Muscle of leg (tissue), 3 donors: ENCODE measurements at regions not wholly inside any gene's neighbourhood (a gene's known extent, or its start where the extent isn't known, plus 50 kb on each side); places are given as distances from the start of the nearest gene placed in this dataset.

Source experiments
- DNase-seq: peaks from one replicate; pipeline ENCODE4 v3.0.0; 2013
- H3K27ac ChIP-seq: one replicate; pipeline ENCODE4 v1.5.1; 2013; ENCODE audit warnings: mild to moderate bottlenecking, low read length, control low read depth
- H3K27me3 ChIP-seq: one replicate; pipeline ENCODE4 v1.6.1; 2013; ENCODE audit warnings: low read length; ENCODE audit not compliant: control insufficient read depth, insufficient read depth
- H3K36me3 ChIP-seq: one replicate; pipeline ENCODE4 v1.6.1; 2013; ENCODE audit warnings: low read length; ENCODE audit not compliant: control insufficient read depth, insufficient read depth
- H3K4me1 ChIP-seq: one replicate; pipeline ENCODE4 v1.6.1; 2013; ENCODE audit warnings: low read length; ENCODE audit not compliant: control insufficient read depth, insufficient read depth
- H3K4me3 ChIP-seq: one replicate; pipeline ENCODE4 v1.5.1; 2013; ENCODE audit warnings: low read length, control low read depth
- H3K9me3 ChIP-seq: replicated peaks from 2 replicates; pipeline ENCODE4 v1.6.1; 2013; ENCODE audit warnings: low read depth, low read length; ENCODE audit not compliant: control insufficient read depth
- WGBS: methylation state at CpG from one replicate; pipeline ENCODE4 v1.1.5; 2013; ENCODE audit warnings: missing lambda C conversion rate; ENCODE audit not compliant: insufficient coverage; 5-methylcytosine and 5-hydroxymethylcytosine counted together

DNA sequence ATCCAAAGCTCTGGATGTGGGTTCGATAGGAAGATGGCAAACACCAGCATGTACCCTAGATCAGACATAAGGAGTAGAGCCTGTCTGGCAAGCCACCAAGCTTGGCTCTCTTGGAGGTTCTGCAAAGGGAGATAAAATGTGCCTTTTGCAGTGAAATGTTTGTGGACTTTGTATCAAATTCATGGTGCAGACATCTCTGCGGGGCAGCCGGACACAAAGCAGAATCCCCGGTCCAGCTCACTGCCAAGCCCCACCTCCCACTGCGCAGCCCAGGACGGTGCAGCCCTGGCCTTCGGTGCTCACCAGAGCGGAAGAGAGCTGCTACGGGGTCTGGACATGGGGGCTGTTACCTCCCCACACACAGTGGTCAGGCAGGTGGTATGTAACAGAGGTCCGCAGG lies 333.6 kb upstream of the JARID2 start:
- H3K4me1 ChIP-seq: peaks cover 2% of the 10 kb centered on the region
- no peak overlapping the region for H3K4me3 ChIP-seq
- no CpG with 5 or more reads among the region's 10 CpGs for WGBS
- no peak overlapping the region for H3K27ac ChIP-seq
- H3K27me3 ChIP-seq: no peaks in the 10 kb centered on the region
- no peaks in the 10 kb centered on the region for H3K36me3 ChIP-seq
- H3K9me3 ChIP-seq: no peaks in the 10 kb centered on the region
- no peak for DNase-seq

DNA sequence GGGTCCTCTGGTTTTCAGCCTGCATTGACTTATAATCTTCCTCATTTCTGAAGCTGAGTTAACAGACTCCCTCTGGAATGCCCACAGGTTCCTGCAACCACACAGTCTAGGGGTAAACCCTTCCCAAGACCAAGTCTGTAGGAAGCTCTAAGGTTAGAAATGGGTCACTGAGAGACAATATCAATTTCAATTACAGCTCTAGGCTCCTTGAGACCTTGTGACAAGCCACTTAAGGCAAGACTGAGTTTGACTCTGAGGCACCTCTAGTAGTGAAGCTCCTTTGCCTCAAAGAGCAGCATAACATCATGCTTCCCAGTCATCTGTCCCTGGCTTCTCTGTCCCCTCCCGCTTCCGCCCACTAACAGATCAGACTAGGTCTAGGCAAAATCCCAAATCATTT lies 333.2 kb upstream of the JARID2 start:
- DNase-seq: no peak

DNA sequence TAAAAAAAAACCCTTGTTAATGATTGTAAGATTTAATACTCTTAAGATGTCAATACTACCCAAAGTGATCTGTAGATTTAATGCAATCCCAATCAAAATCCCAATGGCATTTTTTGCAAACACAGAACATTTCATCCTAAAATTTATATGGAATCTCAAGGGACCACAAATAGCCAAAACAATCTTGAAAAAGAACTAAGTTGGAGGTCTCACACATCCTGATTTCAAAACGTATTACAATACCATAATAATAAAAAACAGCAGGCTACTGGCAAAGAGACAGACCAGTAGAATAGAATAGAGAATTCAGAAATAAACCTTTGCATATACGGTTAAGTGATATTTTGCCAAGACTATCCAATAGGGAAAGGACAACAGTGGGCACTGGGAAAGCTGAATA lies 331.9 kb upstream of the JARID2 start:
- peaks cover 2% of the 10 kb centered on the region for H3K27me3 ChIP-seq
- no peak overlapping the region for H3K4me3 ChIP-seq
- peaks cover 2% of the 10 kb centered on the region for H3K4me1 ChIP-seq
- H3K9me3 ChIP-seq: no peaks in the 10 kb centered on the region
- H3K27ac ChIP-seq: no peak overlapping the region
- no peaks in the 10 kb centered on the region for H3K36me3 ChIP-seq
- no peak for DNase-seq
- WGBS: no CpG with 5 or more reads among the region's 2 CpGs

More for the DNA sequence above, 333.2 kb upstream of the JARID2 start:
- 69% methylated on average over 2 of the region's 2 CpGs for WGBS
- Histone ChIP-seq H3K9me3 (no peaks in the 10 kb centered on the region), H3K4me1 (peaks cover 2% of the 10 kb centered on the region), H3K27ac (no peak overlapping the region), H3K36me3 (no peaks in the 10 kb centered on the region), H3K4me3 (no peak overlapping the region), H3K27me3 (no peaks in the 10 kb centered on the region)

- H3K27ac ChIP-seq: no peak overlapping the region
- no peaks in the 10 kb centered on the region for H3K9me3 ChIP-seq
- H3K4me1 ChIP-seq: peaks cover 8% of the 10 kb centered on the region
- no peak overlapping the region for H3K4me3 ChIP-seq
- H3K36me3 ChIP-seq: no peaks in the 10 kb centered on the region
- peaks cover 2% of the 10 kb centered on the region for H3K27me3 ChIP-seq
- WGBS: 94% methylated on average over 35 of the region's 36 CpGs
- DNase-seq: no peak
These were observed 329.7 kb upstream of the JARID2 start for GRCh38 chr6:14915888-14916832.

GRCh38 chr6:14917109-14917910 lies 328.6 kb upstream of the JARID2 start:
- no peak for DNase-seq
- Histone ChIP-seq H3K27me3 (peaks cover 2% of the 10 kb centered on the region), H3K9me3 (no peaks in the 10 kb centered on the region), H3K4me1 (peaks cover 19% of the 10 kb centered on the region), H3K36me3 (no peaks in the 10 kb centered on the region), H3K4me3 (no peak overlapping the region), H3K27ac (no peak overlapping the region)
- WGBS: 47% methylated on average over 4 of the region's 12 CpGs

GRCh38 chr6:14918200-14918907 lies 327.5 kb upstream of the JARID2 start:
- H3K27me3 ChIP-seq: peaks cover 2% of the 10 kb centered on the region
- no peaks in the 10 kb centered on the region for H3K36me3 ChIP-seq
- no peaks in the 10 kb centered on the region for H3K9me3 ChIP-seq
- 74% methylated on average over 7 of the region's 16 CpGs for WGBS
- no peak overlapping the region for H3K27ac ChIP-seq
- no peak for DNase-seq
- H3K4me3 ChIP-seq: no peak overlapping the region
- peaks cover 29% of the 10 kb centered on the region for H3K4me1 ChIP-seq

DNA sequence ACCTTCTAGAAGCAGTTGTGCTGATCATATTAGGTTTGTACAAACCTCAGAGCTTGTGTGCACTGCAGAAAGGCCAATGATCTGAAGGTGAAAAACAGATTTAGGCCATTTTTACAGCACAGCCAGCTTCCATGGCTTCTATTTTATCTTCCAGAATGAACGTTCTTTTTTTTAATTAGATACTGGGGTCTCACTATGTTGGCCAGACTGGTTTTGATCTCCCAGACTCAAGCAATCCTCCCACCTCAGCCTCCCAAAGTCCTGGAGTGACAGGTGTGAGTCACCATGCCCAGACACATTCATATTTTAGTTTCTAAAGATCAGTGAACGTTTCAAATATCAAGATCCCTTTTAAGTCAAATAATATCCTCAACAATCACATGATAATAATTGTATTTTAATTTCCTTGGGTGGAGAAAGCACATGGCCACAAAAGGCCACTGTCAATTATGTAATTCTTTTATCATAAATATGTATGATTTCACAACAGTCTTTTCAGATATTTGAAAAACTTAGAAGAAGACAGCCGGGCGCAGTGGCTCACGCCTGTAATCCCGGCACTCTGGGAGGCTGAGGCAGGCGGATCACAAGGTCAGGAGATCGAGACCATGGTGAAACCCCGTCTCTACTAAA lies 326.7 kb upstream of the JARID2 start:
- no peaks in the 10 kb centered on the region for H3K36me3 ChIP-seq
- 100% methylated on average over 1 of the region's 9 CpGs for WGBS
- H3K27ac ChIP-seq: no peak overlapping the region
- no peaks in the 10 kb centered on the region for H3K9me3 ChIP-seq
- no peak overlapping the region for H3K4me3 ChIP-seq
- DNase-seq: no peak
- H3K27me3 ChIP-seq: peaks cover 2% of the 10 kb centered on the region
- H3K4me1 ChIP-seq: peaks cover 37% of the 10 kb centered on the region

- Histone ChIP-seq H3K4me1 (peaks cover 48% of the 10 kb centered on the region), H3K4me3 (no peak overlapping the region), H3K36me3 (no peaks in the 10 kb centered on the region), H3K27ac (no peak overlapping the region), H3K9me3 (no peaks in the 10 kb centered on the region), H3K27me3 (peaks cover 2% of the 10 kb centered on the region)
- no peak for DNase-seq
- no CpG with 5 or more reads among the region's 2 CpGs for WGBS
These were observed 325.6 kb upstream of the JARID2 start for GRCh38 chr6:14920276-14920675.

DNA sequence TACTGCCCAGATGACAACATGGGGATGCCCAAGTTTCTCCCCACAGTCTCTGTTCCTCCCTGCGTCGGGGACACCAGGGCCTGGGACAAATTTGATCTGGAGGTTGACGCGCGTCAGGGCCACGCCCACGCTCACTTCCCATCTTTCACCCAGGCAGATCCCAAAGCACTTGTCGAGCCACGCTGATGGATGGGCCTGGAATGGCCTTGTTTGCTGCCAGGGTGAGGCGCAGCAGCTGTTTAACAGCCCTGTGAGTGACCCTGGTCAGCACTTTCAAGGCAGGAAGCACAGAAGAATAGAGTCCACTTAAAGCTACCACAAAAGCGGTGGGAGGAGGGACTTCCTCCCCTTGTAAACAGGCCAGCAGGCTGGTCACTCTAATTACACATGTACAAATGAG lies 324.7 kb upstream of the JARID2 start:
- Histone ChIP-seq H3K4me3 (no peak overlapping the region), H3K27ac (peak overlapping the region; percentile 60), H3K36me3 (no peaks in the 10 kb centered on the region), H3K9me3 (no peaks in the 10 kb centered on the region), H3K4me1 (peaks cover 50% of the 10 kb centered on the region), H3K27me3 (peaks cover 2% of the 10 kb centered on the region)
- peak; percentile 76 for DNase-seq
- WGBS: 83% methylated on average over 2 of the region's 11 CpGs
